ENCODE measurements at regions not wholly inside any gene's neighbourhood (a gene's known extent, or its start where the extent isn't known, plus 50 kb on each side); places are given as distances from the start of the nearest gene placed in this dataset.
A peak's percentile ranks its signal among the peaks of the same experiment; 100 is the strongest.
"Not testable (repeated sequence)": the region's sequence is repeated elsewhere in the genome, so short reads cannot be mapped to it uniquely, and the experiment has no call there.

DNA sequence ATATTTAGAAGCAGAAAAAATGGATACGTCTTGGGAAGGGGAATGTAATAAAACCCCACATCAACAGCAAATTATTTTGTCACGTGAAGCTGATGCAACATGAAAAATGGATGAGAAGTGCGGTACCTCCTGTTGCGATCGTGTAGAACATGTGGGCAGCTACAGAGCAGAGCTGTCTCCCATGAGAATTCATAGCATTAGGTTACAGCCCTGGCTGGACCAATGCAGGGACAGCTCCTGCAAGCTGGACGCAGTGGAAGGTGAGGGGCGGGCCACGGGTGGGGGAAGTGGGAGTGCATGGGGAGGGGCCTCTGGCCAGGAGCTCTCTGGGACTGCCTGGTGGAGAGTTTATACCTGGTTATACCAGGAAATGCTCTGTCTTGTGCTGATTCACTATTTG, 120.3 kb downstream of the GATA3 start:
- TF ChIP-seq POLR2A (IDR thresholded peaks at IDR 0.05; ENCODE audit: low read depth, low read length) (no peak), POLR2AphosphoS5 (IDR thresholded peaks at IDR 0.05; ENCODE audit: low read depth, low read length) (no peak), TAF1 (IDR thresholded peaks at IDR 0.05; ENCODE audit: borderline replicate concordance, low read depth, low read length) (no peak)
- no peak for FAIRE-seq
- no peak for DNase-seq (ENCODE audit: insufficient read length)

DNA sequence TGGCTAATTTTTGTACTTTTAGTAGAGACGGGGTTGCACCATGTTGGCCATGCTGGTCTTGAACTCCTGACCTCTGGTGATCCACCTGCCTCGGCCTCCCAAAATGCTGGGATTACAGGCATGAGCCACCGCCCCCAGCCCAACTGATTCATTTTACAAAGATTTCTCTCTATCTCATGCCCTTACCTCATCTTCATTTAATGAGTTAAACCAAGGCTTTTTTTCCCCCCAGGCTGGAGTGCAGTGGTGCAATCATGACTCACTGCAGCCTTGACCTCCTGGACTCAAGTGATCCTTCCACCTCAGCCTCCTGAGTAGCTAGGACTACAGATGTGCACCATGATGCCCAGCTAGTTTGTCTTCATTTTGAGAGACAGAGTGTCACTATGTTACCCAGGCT, 123.0 kb downstream of the GATA3 start:
- not testable (repeated sequence) for DNase-seq (ENCODE audit: insufficient read length); FAIRE-seq

DNA sequence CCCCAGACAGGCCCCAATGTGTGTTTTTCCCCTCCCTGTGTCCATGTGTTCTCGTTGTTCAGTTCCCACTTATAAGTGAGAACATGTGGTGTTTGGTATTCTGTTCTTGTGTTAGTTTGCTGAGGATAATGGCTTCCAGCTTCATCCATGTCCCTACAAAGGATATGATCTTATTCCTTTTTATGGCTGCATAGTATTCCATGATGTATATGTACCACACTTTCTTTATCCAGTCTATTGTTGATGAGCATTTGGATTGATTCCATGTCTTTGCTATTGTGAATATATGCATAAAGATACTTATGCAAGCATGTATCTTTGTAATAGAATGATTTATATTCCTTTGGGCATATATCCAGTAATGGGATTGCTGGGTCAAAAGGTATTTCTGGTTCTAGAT, 125.3 kb downstream of the GATA3 start:
- FAIRE-seq; DNase-seq (ENCODE audit: insufficient read length): not testable (repeated sequence)

DNA sequence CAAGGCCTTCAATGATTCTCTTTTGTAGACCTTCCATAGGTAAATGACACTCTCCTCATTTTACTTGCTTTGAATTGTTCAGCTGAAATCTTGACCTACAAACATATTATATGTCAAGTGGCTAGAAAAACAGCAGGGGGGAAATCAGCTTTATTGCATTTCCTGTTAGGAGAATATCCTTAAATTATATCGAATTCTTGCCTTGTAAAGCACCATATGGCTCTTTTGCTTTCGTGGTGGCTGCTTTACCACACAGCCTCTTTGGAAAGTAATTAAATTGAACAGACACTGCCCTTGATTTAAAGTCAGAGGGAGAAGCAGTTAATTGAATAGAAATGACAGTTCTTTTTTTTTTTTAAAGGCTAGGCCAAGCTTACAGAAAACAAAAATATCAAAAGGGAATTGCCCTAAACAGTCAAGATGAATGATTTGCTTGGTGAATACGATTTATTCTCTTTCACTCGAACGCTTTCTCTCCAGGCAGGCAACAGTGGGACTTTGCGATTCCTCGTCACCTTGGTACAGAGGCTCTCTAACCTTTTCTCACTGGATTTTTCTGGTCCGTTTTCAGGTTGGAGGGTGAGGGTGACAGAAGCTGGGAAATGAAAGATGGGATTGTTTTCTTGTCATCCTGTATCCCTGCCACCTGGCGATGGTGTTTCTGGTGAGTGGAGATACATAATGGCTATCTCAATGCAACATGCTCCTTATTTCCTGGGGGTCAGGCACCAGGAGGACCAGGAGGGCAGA, 126.0 kb downstream of the GATA3 start:
- DNase-seq (ENCODE audit: insufficient read length) = no peak
- FAIRE-seq = no peak
- TF ChIP-seq POLR2AphosphoS5 (IDR thresholded peaks at IDR 0.05; ENCODE audit: low read depth, low read length) (no peak), TAF1 (IDR thresholded peaks at IDR 0.05; ENCODE audit: borderline replicate concordance, low read depth, low read length) (no peak), POLR2A (IDR thresholded peaks at IDR 0.05; ENCODE audit: low read depth, low read length) (no peak)

DNA sequence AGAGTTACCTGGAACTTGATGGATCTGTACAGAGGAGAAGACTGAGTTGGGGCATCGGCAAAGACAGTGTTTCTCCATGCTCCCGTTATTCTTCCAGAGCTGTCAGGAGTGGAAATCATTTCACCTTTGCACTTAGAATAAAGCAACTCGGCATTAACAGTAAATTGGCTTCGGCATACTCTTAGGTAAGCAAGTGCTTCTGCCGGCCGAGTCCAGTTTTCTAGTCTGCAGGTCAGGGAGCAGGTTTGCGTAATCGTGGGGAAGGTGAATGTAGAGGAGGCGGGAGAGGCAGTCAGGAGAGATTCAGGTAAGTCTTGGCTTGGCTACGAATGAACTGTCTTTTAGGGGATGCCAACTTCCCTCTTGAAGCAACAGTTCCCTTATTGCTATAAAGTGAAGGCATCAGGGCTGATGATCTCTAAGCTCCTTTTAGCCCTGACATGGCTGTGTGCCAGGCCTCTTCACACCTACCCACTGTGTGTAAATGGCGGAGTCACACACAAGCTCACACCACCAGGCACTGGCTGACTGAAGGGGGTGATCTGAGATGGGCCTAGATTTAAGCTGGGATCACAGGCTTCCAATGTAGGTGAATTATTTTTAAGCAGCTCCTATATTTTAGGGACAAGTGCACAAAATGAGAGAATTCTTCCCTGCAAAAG, 127.1 kb downstream of the GATA3 start:
- FAIRE-seq = no peak
- TF ChIP-seq POLR2AphosphoS5 (IDR thresholded peaks at IDR 0.05; ENCODE audit: low read depth, low read length) (no peak), TAF1 (IDR thresholded peaks at IDR 0.05; ENCODE audit: borderline replicate concordance, low read depth, low read length) (no peak), POLR2A (IDR thresholded peaks at IDR 0.05; ENCODE audit: low read depth, low read length) (no peak)
- DNase-seq (ENCODE audit: insufficient read length) = no peak

DNA sequence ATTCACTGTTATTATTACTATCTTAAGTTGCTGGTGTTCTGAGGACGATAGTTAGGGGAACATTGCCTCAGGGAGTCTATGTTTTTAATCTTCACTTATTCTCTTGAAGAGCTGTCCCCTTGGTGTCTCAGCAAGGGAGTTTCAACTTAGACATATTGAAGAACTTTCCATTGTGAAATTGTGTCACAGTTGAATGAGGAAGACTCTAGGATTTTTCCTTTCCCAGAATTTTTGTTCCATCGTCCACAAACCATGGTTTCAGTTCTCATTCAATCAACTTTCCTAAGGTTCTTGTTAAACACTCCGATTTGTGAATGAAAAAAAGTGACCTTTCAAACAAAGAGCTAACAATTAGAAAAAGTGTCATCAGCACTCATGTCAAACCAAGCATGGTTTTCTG, 128.3 kb downstream of the GATA3 start:
- DNase-seq (ENCODE audit: insufficient read length) (no peak), FAIRE-seq (no peak)
- TF ChIP-seq TAF1 (IDR thresholded peaks at IDR 0.05; ENCODE audit: borderline replicate concordance, low read depth, low read length) (no peak), POLR2A (IDR thresholded peaks at IDR 0.05; ENCODE audit: low read depth, low read length) (no peak), POLR2AphosphoS5 (IDR thresholded peaks at IDR 0.05; ENCODE audit: low read depth, low read length) (no peak)

DNA sequence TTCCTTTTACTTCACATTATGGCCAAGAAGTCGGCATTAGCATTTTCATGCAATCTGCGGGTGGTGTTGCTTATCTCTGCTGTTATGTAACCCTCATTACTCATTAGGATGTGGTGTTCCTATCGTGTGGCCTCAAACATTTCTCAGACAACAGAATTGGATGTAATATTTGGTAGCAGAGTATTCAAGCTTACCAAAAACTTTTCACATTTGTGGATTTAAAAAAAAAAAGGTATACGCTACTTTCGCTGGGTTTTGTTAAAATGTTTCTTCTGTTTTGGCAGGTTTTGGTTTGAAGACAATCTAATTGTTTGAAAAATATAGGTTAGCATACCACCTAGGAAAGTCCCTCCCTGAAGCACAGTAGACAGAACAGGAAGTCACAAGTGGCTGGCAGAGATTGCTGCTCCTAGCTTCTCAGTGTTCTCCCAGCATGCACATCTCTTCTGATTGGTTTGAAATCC, 128.8 kb downstream of the GATA3 start:
- FAIRE-seq = peak; percentile 83
- DNase-seq (ENCODE audit: insufficient read length) = no peak
- no peak for TF ChIP-seq POLR2AphosphoS5 (IDR thresholded peaks at IDR 0.05; ENCODE audit: low read depth, low read length)
- TF ChIP-seq POLR2A (IDR thresholded peaks at IDR 0.05; ENCODE audit: low read depth, low read length) = no peak
- no peak for TF ChIP-seq TAF1 (IDR thresholded peaks at IDR 0.05; ENCODE audit: borderline replicate concordance, low read depth, low read length)

DNA sequence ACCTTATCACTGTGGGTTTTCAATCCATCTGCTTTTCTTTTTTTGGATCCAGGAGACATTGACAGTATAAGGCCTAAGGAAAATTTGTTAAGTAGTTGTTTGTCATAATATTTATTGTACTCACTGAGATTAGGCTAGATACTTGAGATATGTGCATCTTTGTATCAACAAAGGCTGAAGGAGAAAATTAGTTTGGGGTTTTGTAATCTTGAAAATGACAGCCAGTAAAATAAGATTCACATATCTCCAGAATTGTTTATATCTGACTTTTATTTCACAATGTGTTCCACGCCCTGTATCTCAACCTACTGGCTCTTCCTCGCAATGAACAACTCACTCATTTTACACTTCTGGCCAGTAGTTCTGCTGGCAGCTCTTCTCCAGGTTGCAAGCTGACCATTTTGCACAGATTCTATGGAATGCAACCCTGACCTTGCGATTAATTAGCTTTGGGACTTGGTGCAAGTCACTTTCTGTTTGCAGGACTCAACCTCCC, 132.7 kb downstream of the GATA3 start:
- no peak for TF ChIP-seq POLR2AphosphoS5 (IDR thresholded peaks at IDR 0.05; ENCODE audit: low read depth, low read length)
- no peak for DNase-seq (ENCODE audit: insufficient read length)
- FAIRE-seq = no peak

DNA sequence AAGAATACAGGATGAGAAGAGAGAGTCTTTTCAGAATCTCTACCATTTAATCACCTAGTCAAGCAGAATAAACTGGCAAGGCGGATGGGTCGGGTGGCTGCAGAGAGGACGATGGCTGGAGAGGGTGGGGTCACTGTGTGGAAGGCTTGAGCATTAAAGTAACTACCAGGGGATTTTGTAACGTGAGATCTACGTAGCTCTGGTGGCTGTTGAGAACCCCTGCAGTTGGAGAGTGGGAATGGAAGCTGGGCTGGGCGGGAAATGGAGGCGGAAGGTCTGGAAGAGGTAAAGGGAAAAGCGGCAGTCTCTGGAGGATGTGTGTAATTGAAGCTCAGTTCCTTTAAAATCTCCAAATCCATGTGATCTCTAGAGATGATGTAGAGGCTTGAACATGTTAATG, 135.0 kb downstream of the GATA3 start:
- FAIRE-seq = no peak
- no peak for TF ChIP-seq POLR2A (IDR thresholded peaks at IDR 0.05; ENCODE audit: low read depth, low read length)
- no peak for TF ChIP-seq TAF1 (IDR thresholded peaks at IDR 0.05; ENCODE audit: borderline replicate concordance, low read depth, low read length)
- no peak for TF ChIP-seq POLR2AphosphoS5 (IDR thresholded peaks at IDR 0.05; ENCODE audit: low read depth, low read length)
- DNase-seq (ENCODE audit: insufficient read length) = no peak

DNA sequence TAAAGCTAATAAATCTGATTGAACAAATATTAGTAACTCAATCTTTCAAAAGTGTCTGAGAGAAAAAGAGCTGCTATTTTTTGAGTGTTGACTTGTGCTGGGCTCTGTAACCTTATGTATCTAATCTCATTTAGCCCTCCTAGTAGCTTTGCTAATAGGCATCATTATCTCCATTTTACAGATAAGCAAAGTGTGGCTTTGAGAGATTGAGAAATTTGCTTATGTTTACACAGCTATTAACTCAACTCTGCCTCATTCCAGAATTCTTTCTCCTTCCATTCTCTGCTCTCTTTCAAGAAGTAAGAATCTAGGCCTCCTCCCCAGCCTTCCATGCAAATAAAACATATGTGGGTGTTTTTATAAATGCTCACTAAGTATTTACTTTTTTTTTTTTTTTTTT, 137.8 kb downstream of the GATA3 start:
- no peak for FAIRE-seq
- no peak for DNase-seq (ENCODE audit: insufficient read length)
- TF ChIP-seq POLR2AphosphoS5 (IDR thresholded peaks at IDR 0.05; ENCODE audit: low read depth, low read length) (no peak), TAF1 (IDR thresholded peaks at IDR 0.05; ENCODE audit: borderline replicate concordance, low read depth, low read length) (no peak), POLR2A (IDR thresholded peaks at IDR 0.05; ENCODE audit: low read depth, low read length) (no peak)

DNA sequence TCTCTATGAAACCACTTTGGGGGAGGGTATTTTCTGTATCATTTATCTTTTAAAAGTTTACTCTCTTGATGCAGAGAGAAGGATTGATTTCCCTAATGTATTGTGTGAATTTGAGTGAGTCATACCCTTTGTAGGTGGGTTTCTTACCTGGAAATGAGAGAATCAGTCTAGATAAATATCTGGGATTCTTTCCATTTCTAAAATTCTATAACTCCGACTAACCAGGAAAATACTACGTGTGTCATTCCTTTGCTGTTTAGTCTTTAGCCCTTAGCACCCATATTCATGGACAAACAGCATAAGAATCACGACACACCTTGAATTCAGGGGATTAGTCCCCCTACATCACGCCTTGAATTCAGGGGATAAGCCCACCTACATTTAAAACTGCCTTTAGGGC, 139.1 kb downstream of the GATA3 start:
- DNase-seq (ENCODE audit: insufficient read length) (no peak), FAIRE-seq (no peak)
- TF ChIP-seq TAF1 (IDR thresholded peaks at IDR 0.05; ENCODE audit: borderline replicate concordance, low read depth, low read length) (no peak), POLR2A (IDR thresholded peaks at IDR 0.05; ENCODE audit: low read depth, low read length) (no peak), POLR2AphosphoS5 (IDR thresholded peaks at IDR 0.05; ENCODE audit: low read depth, low read length) (no peak)

DNA sequence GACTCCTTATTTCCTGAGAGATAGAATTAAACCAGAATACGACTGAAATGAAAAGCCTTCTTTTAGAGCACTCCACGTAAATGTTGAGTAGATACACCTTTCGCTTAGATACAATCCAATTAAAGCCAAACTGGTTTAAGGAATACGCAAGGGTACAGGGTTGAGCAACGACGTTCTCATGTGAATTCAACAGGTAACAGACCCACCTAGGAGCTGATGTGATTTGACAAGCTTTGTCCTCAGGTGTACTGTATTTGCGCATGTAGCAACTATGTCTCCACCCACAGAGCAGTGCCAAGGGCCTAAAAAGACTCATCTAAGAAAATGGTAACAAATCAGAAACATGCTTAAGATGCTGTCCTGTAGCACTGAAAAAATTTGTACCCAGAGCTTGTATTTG, 139.6 kb downstream of the GATA3 start:
- FAIRE-seq (no peak), DNase-seq (ENCODE audit: insufficient read length) (no peak)

More for the DNA sequence above, 139.6 kb downstream of the GATA3 start:
- TF ChIP-seq TAF1 (IDR thresholded peaks at IDR 0.05; ENCODE audit: borderline replicate concordance, low read depth, low read length) (no peak), POLR2A (IDR thresholded peaks at IDR 0.05; ENCODE audit: low read depth, low read length) (no peak), POLR2AphosphoS5 (IDR thresholded peaks at IDR 0.05; ENCODE audit: low read depth, low read length) (no peak)
